ENCODE measurements at regions not wholly inside any gene's neighbourhood (a gene's known extent, or its start where the extent isn't known, plus 50 kb on each side); places are given as distances from the start of the nearest gene placed in this dataset.

DNA sequence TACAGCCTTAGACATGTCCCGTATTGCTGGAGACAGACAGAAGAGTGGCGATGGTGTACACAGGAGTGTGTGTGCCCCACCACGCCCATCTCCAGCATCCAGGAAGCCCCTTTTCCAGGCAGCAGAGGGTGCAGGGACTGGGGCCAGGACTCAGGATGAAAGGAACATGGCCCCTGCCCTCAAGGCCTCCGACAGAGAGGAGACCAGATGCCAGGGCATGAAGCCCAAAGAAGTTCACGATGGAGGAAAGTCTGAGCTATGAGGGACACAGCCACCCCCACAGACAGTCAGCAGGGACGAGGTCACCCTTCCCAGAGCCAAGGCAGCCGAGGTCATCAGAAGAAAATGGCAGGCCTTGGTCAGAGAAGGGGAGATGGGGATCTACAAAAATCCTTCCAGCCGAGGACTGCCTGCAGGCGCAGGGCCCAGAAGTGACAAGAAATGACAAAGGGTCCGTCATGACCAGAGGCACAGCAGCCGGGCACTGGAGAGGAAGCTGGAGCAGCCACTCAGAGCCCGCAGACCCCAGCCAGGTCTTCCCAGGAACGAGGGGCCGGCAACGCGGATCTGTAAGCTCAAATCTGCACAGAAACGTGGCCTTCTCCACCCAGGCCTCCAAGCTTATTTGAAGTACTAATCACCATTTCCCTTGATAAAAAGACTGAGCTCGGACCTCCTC, 78.7 kb upstream of the PPP2R2D start:
- TF ChIP-seq, protein P1, sequence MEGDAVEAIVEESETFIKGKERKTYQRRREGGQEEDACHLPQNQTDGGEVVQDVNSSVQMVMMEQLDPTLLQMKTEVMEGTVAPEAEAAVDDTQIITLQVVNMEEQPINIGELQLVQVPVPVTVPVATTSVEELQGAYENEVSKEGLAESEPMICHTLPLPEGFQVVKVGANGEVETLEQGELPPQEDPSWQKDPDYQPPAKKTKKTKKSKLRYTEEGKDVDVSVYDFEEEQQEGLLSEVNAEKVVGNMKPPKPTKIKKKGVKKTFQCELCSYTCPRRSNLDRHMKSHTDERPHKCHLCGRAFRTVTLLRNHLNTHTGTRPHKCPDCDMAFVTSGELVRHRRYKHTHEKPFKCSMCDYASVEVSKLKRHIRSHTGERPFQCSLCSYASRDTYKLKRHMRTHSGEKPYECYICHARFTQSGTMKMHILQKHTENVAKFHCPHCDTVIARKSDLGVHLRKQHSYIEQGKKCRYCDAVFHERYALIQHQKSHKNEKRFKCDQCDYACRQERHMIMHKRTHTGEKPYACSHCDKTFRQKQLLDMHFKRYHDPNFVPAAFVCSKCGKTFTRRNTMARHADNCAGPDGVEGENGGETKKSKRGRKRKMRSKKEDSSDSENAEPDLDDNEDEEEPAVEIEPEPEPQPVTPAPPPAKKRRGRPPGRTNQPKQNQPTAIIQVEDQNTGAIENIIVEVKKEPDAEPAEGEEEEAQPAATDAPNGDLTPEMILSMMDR (IDR thresholded peaks at IDR 0.05), result no peak
- no peak for TF ChIP-seq POLR2A (IDR thresholded peaks at IDR 0.05)
